Right lobe of liver (tissue), 6 donors: ENCODE measurements at regions not wholly inside any gene's neighbourhood (a gene's known extent, or its start where the extent isn't known, plus 50 kb on each side); places are given as distances from the start of the nearest gene placed in this dataset.

ENCODE experiments used
- ATAC-seq, 4 donors: fragments of 200-7000 bp; cut with Tn5 transposase; one replicate each; pipeline ENCODE4 v1.9.1; 2020; ENCODE audit warnings: mild to moderate bottlenecking in 4 of 4, moderate library complexity in 4 of 4
- DNase-seq, 3 donors: peaks; one replicate each; pipeline ENCODE4 v3.0.0-alpha.2; 2020
- H3K27ac ChIP-seq, 3 donors: fragments of 200-600 bp; one replicate each; pipeline ENCODE4 v1.8.0; 2022
- H3K27me3 ChIP-seq, 2 donors: fragments of 200-600 bp; one replicate each; pipeline ENCODE4 v1.8.0; 2022
- H3K36me3 ChIP-seq, 4 donors: fragments of 200-600 bp; sonication (generic) in 1 of 4; one replicate each; pipeline versions ENCODE4 v1.5.1 to v1.8.0; 2017 to 2022; ENCODE audit warnings: control low read depth in 1 of 4
- H3K4me1 ChIP-seq, 4 donors: fragments of 200-600 bp; sonication (generic) in 1 of 4; one replicate each; pipeline versions ENCODE4 v1.5.1 to v1.8.0; 2017 to 2022; ENCODE audit warnings: control low read depth in 1 of 4
- H3K4me3 ChIP-seq, 3 donors: fragments of 200-600 bp; one replicate each; pipeline ENCODE4 v1.8.0; 2022
- H3K9me3 ChIP-seq, 4 donors: fragments of 200-600 bp; sonication (generic) in 1 of 4; one replicate each; pipeline versions ENCODE4 v1.5.1 to v1.8.0; 2017 to 2022; ENCODE audit warnings: control low read depth in 1 of 4
- POLR2A ChIP-seq: fragments of 450-650 bp; IDR thresholded peaks from one replicate; pipeline ENCODE4 v1.6.1; 2017; ENCODE audit warnings: antibody characterized with exemption, mild to moderate bottlenecking
- WGBS: methylation state at CpG from one replicate; pipeline ENCODE4 v1.1.6; 2018; ENCODE audit warnings: low coverage, low lambda C conversion rate; ENCODE audit not compliant: insufficient coverage; ENCODE audit errors: missing lambda C conversion rate; 5-methylcytosine and 5-hydroxymethylcytosine counted together
- intact Hi-C, 2 donors: fragments of 100-400 bp; cut with DNase I; formaldehyde crosslinking; loops; one replicate each; pipeline versions ENCODE4 v1.11.2 to v1.14.1; 2022
- TF ChIP-seq, protein P1 (sequence below), 4 donors: fragments of 200-600 bp in 3 of 4; fragments of 450-650 bp in 1 of 4; IDR thresholded peaks; one replicate each; pipeline versions ENCODE4 v1.5.1 to v1.8.0; 2016 to 2022; ENCODE audit warnings: antibody characterized with exemption in 4 of 4, mild to moderate bottlenecking in 2 of 4
- donor health status: DM: no; HTN: yes; CAD: no.
- donor health status: DM: no; HTN: no; CAD: no.
- donor health status: DM: no; HTN: no; CAD: no.
- donor health status: DM: no; HTN: yes; CAD: no.
- donor health status: DM: no; HTN: yes; CAD: no.

DNA sequence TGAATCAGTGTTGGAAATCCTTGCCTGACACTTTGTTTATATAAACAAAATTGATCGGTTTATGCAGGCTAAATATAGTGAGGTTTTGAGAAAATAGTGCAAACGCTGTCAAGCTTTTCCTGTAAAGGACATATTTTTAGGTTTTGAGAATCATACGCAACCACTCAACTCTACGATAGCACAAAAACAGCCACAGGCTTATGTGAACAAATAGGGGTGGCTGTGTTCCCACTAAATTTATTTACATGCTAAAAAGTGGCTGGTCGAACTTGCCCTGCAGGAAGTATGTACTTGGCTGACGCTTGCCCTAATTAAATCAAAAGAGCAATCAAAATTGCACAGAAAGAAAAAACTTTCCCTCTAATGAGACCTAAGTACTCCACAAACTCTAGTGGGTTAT lies 234.7 kb upstream of the CACNA2D1 start:
- no peak for ATAC-seq
- H3K36me3 ChIP-seq, result no peaks in the 10 kb centered on the region
- no peaks in the 10 kb centered on the region for H3K4me1 ChIP-seq
- intact Hi-C loops, result no loop called here
- TF ChIP-seq, protein P1, sequence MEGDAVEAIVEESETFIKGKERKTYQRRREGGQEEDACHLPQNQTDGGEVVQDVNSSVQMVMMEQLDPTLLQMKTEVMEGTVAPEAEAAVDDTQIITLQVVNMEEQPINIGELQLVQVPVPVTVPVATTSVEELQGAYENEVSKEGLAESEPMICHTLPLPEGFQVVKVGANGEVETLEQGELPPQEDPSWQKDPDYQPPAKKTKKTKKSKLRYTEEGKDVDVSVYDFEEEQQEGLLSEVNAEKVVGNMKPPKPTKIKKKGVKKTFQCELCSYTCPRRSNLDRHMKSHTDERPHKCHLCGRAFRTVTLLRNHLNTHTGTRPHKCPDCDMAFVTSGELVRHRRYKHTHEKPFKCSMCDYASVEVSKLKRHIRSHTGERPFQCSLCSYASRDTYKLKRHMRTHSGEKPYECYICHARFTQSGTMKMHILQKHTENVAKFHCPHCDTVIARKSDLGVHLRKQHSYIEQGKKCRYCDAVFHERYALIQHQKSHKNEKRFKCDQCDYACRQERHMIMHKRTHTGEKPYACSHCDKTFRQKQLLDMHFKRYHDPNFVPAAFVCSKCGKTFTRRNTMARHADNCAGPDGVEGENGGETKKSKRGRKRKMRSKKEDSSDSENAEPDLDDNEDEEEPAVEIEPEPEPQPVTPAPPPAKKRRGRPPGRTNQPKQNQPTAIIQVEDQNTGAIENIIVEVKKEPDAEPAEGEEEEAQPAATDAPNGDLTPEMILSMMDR (IDR thresholded peaks at IDR 0.05), result no peak
- no peak for TF ChIP-seq POLR2A
- no peak overlapping the region for H3K27ac ChIP-seq
- H3K27me3 ChIP-seq, result no peaks in the 10 kb centered on the region
- 29% methylated on average over 6 of the region's 6 CpGs for WGBS
- no peaks in the 10 kb centered on the region for H3K9me3 ChIP-seq
- no peak overlapping the region for H3K4me3 ChIP-seq
- DNase-seq, result no peak

- H3K27me3 ChIP-seq, result no peaks in the 10 kb centered on the region
- DNase-seq (no peak), ATAC-seq (peak in 1 of 4 donors; percentile 29)
- H3K4me3 ChIP-seq, result no peak overlapping the region
- TF ChIP-seq, protein P1 (IDR thresholded peaks at IDR 0.05), result no peak
- no peak for TF ChIP-seq POLR2A
- 30% methylated on average over 2 of the region's 2 CpGs for WGBS
- no peaks in the 10 kb centered on the region for H3K36me3 ChIP-seq
- intact Hi-C loops, result no loop called here
- no peaks in the 10 kb centered on the region for H3K9me3 ChIP-seq
- no peak overlapping the region for H3K27ac ChIP-seq
- no peaks in the 10 kb centered on the region for H3K4me1 ChIP-seq
Observed at GRCh38 chr7:82677493-82677892, 233.9 kb upstream of the CACNA2D1 start.

DNA sequence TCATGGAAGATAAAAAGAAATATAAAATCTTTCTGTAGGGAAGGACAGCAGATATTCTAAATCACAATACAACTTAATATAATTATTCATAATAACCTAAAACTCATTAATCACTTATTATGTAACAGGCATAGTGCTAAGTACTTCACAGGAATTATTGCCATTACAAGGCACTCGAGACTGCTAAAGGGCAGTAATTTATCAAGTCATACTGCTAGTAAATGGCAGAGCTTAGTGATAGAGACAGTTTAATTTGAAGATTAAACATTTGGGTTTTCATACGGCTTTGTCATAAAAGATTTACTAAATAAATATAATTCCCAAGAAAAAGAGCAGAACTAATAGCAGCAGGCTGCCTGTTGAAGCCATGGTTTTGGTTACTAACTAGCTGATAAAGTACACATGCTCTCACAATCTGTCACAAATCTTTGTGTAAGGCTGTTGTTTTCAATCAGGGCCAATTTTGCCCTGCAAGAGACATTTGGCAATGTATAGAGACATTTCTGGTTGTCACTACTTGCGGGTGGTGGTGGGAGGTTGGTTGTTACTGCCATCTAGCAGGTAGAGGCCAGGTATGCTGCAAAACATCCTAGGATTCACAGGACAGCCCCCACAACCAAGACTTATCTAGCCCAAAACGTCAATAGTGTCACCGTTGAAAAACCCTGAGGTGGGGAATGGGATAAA lies 233.3 kb upstream of the CACNA2D1 start:
- ATAC-seq, result no peak
- no peaks in the 10 kb centered on the region for H3K36me3 ChIP-seq
- H3K27me3 ChIP-seq, result no peaks in the 10 kb centered on the region
- H3K9me3 ChIP-seq, result no peaks in the 10 kb centered on the region
- no peak for DNase-seq
- H3K4me1 ChIP-seq, result no peaks in the 10 kb centered on the region
- H3K4me3 ChIP-seq, result no peak overlapping the region
- intact Hi-C loops, result no loop called here
- no peak overlapping the region for H3K27ac ChIP-seq
- no peak for TF ChIP-seq POLR2A
- TF ChIP-seq, protein P1 (IDR thresholded peaks at IDR 0.05), result no peak
- 27% methylated on average over 5 of the region's 5 CpGs for WGBS

- H3K4me1 ChIP-seq, result no peaks in the 10 kb centered on the region
- no peak overlapping the region for H3K4me3 ChIP-seq
- H3K9me3 ChIP-seq, result no peaks in the 10 kb centered on the region
- no peaks in the 10 kb centered on the region for H3K36me3 ChIP-seq
- ATAC-seq (no peak), DNase-seq (no peak)
- H3K27me3 ChIP-seq, result no peaks in the 10 kb centered on the region
- no peak overlapping the region for H3K27ac ChIP-seq
- intact Hi-C loops, result no loop called here
- 32% methylated on average over 2 of the region's 2 CpGs for WGBS
- no peak for TF ChIP-seq POLR2A
- TF ChIP-seq, protein P1 (IDR thresholded peaks at IDR 0.05), result no peak
Observed at GRCh38 chr7:82675396-82675795, 231.8 kb upstream of the CACNA2D1 start.

- intact Hi-C loops, result no loop called here
- Histone ChIP-seq H3K4me1 (no peaks in the 10 kb centered on the region), H3K27me3 (no peaks in the 10 kb centered on the region), H3K4me3 (no peak overlapping the region), H3K27ac (no peak overlapping the region), H3K9me3 (no peaks in the 10 kb centered on the region), H3K36me3 (no peaks in the 10 kb centered on the region)
- TF ChIP-seq POLR2A, result no peak
- TF ChIP-seq, protein P1 (IDR thresholded peaks at IDR 0.05), result no peak
- ATAC-seq (no peak), DNase-seq (no peak)
- 31% methylated on average over 1 of the region's 1 CpG for WGBS
Observed at GRCh38 chr7:82674268-82674667, 230.7 kb upstream of the CACNA2D1 start.
